ENCODE measurements at regions not wholly inside any gene's neighbourhood (a gene's known extent, or its start where the extent isn't known, plus 50 kb on each side); places are given as distances from the start of the nearest gene placed in this dataset.

DNA sequence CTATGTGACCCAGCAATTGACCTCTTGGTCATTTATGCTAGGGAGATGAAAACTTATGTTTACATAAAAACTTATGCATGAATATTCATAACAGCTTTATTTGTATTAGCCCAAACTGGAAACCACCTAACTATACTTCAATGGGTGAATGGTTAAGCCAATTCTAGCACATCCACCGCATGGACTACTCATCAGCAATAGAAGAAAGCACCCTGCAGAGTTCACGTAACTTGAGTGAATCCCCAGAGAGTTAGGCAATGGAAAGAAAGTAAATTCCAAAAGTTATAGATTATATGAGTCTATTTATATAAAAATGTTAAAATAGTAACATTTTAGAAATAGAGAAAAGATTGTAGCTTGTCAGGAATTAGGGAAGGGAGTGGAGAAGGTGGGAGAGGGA, 60.2 kb upstream of the NRG3 start:
- FAIRE-seq (no peak), ATAC-seq (no peak), DNase-seq (ENCODE audit: low spot score) (no peak)
- Histone ChIP-seq H3K4me1 (ENCODE audit: insufficient read depth, low read length) (no peaks in the 10 kb centered on the region), H3K9ac (ENCODE audit: insufficient read depth, low read depth, low read length) (no peak overlapping the region), H3K27me3 (ENCODE audit: control insufficient read depth in 1 of 2, insufficient read depth in 2 of 2, low read length in 2 of 2) (no peaks in the 10 kb centered on the region), H3K9me3 (ENCODE audit: low read length) (peaks cover 73% of the 10 kb centered on the region), H3K4me3 (replicated peaks in 1 of 3; ENCODE audit: insufficient read depth in 1 of 3, low read depth in 2 of 3, low read length in 3 of 3) (no peak overlapping the region), H3K36me3 (replicated peaks in 1 of 2; ENCODE audit: control insufficient read depth in 1 of 2, insufficient read depth in 2 of 2, low read length in 2 of 2) (no peaks in the 10 kb centered on the region), H4K20me1 (ENCODE audit: insufficient read depth, low read length) (no peaks in the 10 kb centered on the region), H3K79me2 (ENCODE audit: insufficient read depth, low read length) (no peaks in the 10 kb centered on the region), H3K4me2 (ENCODE audit: low read depth, low read length) (no peak overlapping the region), H3K27ac (ENCODE audit: extremely low read length, insufficient read depth, low read length) (no peak overlapping the region), H2AFZ (ENCODE audit: low read length) (no peak overlapping the region)
- intact Hi-C loops (cut with micrococcal nuclease; ENCODE audit: unreplicated experiment): no loop called here
- TF ChIP-seq, protein P1, sequence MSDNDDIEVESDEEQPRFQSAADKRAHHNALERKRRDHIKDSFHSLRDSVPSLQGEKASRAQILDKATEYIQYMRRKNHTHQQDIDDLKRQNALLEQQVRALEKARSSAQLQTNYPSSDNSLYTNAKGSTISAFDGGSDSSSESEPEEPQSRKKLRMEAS (IDR thresholded peaks at IDR 0.05): no peak
- TF ChIP-seq TARDBP (CRISPR knock-in tag; IDR thresholded peaks at IDR 0.05): no peak
- no peak for TF ChIP-seq ZNF713 (CRISPR knock-in tag; IDR thresholded peaks at IDR 0.05)
- TF ChIP-seq ZNF138 (CRISPR knock-in tag; IDR thresholded peaks at IDR 0.05; ENCODE audit: low read depth): no peak
- no peak for TF ChIP-seq ZNF747 (CRISPR knock-in tag; IDR thresholded peaks at IDR 0.05; ENCODE audit: borderline replicate concordance)
- TF ChIP-seq, protein P2, sequence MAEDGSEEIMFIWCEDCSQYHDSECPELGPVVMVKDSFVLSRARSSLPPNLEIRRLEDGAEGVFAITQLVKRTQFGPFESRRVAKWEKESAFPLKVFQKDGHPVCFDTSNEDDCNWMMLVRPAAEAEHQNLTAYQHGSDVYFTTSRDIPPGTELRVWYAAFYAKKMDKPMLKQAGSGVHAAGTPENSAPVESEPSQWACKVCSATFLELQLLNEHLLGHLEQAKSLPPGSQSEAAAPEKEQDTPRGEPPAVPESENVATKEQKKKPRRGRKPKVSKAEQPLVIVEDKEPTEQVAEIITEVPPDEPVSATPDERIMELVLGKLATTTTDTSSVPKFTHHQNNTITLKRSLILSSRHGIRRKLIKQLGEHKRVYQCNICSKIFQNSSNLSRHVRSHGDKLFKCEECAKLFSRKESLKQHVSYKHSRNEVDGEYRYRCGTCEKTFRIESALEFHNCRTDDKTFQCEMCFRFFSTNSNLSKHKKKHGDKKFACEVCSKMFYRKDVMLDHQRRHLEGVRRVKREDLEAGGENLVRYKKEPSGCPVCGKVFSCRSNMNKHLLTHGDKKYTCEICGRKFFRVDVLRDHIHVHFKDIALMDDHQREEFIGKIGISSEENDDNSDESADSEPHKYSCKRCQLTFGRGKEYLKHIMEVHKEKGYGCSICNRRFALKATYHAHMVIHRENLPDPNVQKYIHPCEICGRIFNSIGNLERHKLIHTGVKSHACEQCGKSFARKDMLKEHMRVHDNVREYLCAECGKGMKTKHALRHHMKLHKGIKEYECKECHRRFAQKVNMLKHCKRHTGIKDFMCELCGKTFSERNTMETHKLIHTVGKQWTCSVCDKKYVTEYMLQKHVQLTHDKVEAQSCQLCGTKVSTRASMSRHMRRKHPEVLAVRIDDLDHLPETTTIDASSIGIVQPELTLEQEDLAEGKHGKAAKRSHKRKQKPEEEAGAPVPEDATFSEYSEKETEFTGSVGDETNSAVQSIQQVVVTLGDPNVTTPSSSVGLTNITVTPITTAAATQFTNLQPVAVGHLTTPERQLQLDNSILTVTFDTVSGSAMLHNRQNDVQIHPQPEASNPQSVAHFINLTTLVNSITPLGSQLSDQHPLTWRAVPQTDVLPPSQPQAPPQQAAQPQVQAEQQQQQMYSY (CRISPR knock-in tag; IDR thresholded peaks at IDR 0.05): no peak
- TF ChIP-seq PTBP1 (IDR thresholded peaks at IDR 0.05; ENCODE audit: low read depth, low read length, poor library complexity, severe bottlenecking): no peak
- TF ChIP-seq CHD2 (IDR thresholded peaks at IDR 0.05; ENCODE audit: low read depth, low read length): no peak
- 11% methylated on average over 2 of the region's 2 CpGs for WGBS (ENCODE audit: low lambda C conversion rate)
- in situ Hi-C loops (cut with HindIII; ENCODE audit: extremely low pct_ligation_motif_present, low pct_unique_long_range_greater_than_20kb): no loop called here
- BruUV-seq (replicated peaks): no TSS peak
- ChIA-PET CTCF (ENCODE audit: low intra/inter-chr PET ratio, low total read pairs) (no interaction called here), POLR2A (no interaction called here)

All from HepG2 (cell line).